HG03571 (cell line): ENCODE measurements at regions not wholly inside any gene's neighbourhood (a gene's known extent, or its start where the extent isn't known, plus 50 kb on each side); places are given as distances from the start of the nearest gene placed in this dataset.

Experiments
- ATAC-seq: cut with Tn5 transposase; IDR thresholded peaks from one replicate; pipeline ENCODE4 v1.9.1; 2021; ENCODE audit not compliant: unreplicated experiment

- no peak for ATAC-seq
Measured at GRCh38 chr13:78239714-78240113, 321.1 kb upstream of the EDNRB start.

- ATAC-seq, result no peak
Measured at GRCh38 chr13:78238911-78239310, 320.3 kb upstream of the EDNRB start.

- ATAC-seq, result no peak
Measured at GRCh38 chr13:78228940-78229339, 310.3 kb upstream of the EDNRB start.

GRCh38 chr13:78228211-78228610 lies 309.6 kb upstream of the EDNRB start:
- ATAC-seq, result no peak

- ATAC-seq, result no peak
Measured at GRCh38 chr13:78227709-78228108, 309.1 kb upstream of the EDNRB start.

- no peak for ATAC-seq
Measured at GRCh38 chr13:78215458-78216108, 297.0 kb upstream of the EDNRB start.

GRCh38 chr13:78201411-78201810 lies 282.8 kb upstream of the EDNRB start:
- ATAC-seq, result peak; percentile 49

- ATAC-seq, result no peak
Measured at GRCh38 chr13:78198821-78199220, 280.2 kb upstream of the EDNRB start.

GRCh38 chr13:78198419-78198818 lies 279.8 kb upstream of the EDNRB start:
- no peak for ATAC-seq

GRCh38 chr13:78197231-78197630 lies 278.6 kb upstream of the EDNRB start:
- ATAC-seq, result no peak

- ATAC-seq, result no peak
Measured at GRCh38 chr13:78194904-78195639, 276.4 kb upstream of the EDNRB start.

GRCh38 chr13:78193846-78194245 lies 275.2 kb upstream of the EDNRB start:
- ATAC-seq, result no peak

GRCh38 chr13:78192716-78193115 lies 274.1 kb upstream of the EDNRB start:
- ATAC-seq, result no peak

- ATAC-seq, result no peak
Measured at GRCh38 chr13:78190296-78190695, 271.7 kb upstream of the EDNRB start.

- ATAC-seq, result no peak
Measured at GRCh38 chr13:78187781-78188180, 269.1 kb upstream of the EDNRB start.

GRCh38 chr13:78185700-78186099 lies 267.1 kb upstream of the EDNRB start:
- ATAC-seq, result no peak

GRCh38 chr13:78183732-78184131 lies 265.1 kb upstream of the EDNRB start:
- no peak for ATAC-seq

- no peak for ATAC-seq
Measured at GRCh38 chr13:78182813-78183212, 264.2 kb upstream of the EDNRB start.

- ATAC-seq, result no peak
Measured at GRCh38 chr13:78177306-78177705, 258.7 kb upstream of the EDNRB start.

- ATAC-seq, result no peak
Measured at GRCh38 chr13:78176880-78177279, 258.2 kb upstream of the EDNRB start.

GRCh38 chr13:78169386-78169785 lies 250.8 kb upstream of the EDNRB start:
- no peak for ATAC-seq

- no peak for ATAC-seq
Measured at GRCh38 chr13:78168981-78169380, 250.3 kb upstream of the EDNRB start.

GRCh38 chr13:78161266-78161665 lies 242.6 kb upstream of the EDNRB start:
- ATAC-seq, result no peak
